Keratinocyte (primary cell): ENCODE measurements at regions not wholly inside any gene's neighbourhood (a gene's known extent, or its start where the extent isn't known, plus 50 kb on each side); places are given as distances from the start of the nearest gene placed in this dataset.

Experiments used
- DNase-seq: peaks from one replicate; pipeline ENCODE4 v3.0.0-alpha.2; 2011; ENCODE audit warnings: low read depth, missing footprints, low spot score
- FAIRE-seq: peaks from 2 replicates; lab custom pipeline; 2011; peaks lifted over from hg19 to GRCh38; lab: Jason Lieb, UNC
- H2AFZ ChIP-seq: 2 replicates; pipeline ENCODE4 v1.6.0; 2012; ENCODE audit warnings: low read length, control low read depth, inconsistent platforms; ENCODE audit not compliant: control insufficient read depth
- H3K27ac ChIP-seq: 2 replicates; pipeline ENCODE4 v1.5.1; 2011; ENCODE audit warnings: low read length; ENCODE audit not compliant: control insufficient read depth, insufficient read depth
- H3K27me3 ChIP-seq: 3 replicates; pipeline ENCODE4 v1.6.0; 2011; ENCODE audit warnings: low read length; ENCODE audit not compliant: control insufficient read depth, insufficient read depth; ENCODE audit errors: extremely low read depth
- H3K36me3 ChIP-seq, 2 experiments: 2 replicates in 1 of 2; 3 replicates in 1 of 2; pipeline ENCODE4 v1.5.1; 2011; ENCODE audit warnings: low read length in 2 of 2, mild to moderate bottlenecking in 1 of 2; ENCODE audit not compliant: control insufficient read depth in 2 of 2, insufficient read depth in 2 of 2; ENCODE audit errors: extremely low read depth in 1 of 2
- H3K4me1 ChIP-seq: 3 replicates; pipeline ENCODE4 v1.5.1; 2011; ENCODE audit warnings: low read length; ENCODE audit not compliant: control insufficient read depth, insufficient read depth; ENCODE audit errors: extremely low read depth
- H3K4me2 ChIP-seq: 3 replicates; pipeline ENCODE4 v1.6.0; 2011; ENCODE audit warnings: low read depth, low read length; ENCODE audit not compliant: control insufficient read depth, insufficient read depth; ENCODE audit errors: extremely low read depth
- H3K4me3 ChIP-seq, 3 experiments: fragments of 200-600 bp in 1 of 3; sonication (generic) in 1 of 3; 2 replicates in 2 of 3; 3 replicates in 1 of 3; pipeline ENCODE4 v1.5.1; 2011 to 2016; ENCODE audit warnings: low read length in 3 of 3, mild to moderate bottlenecking in 3 of 3, control low read depth in 2 of 3, inconsistent platforms in 1 of 3, low read depth in 1 of 3, mixed read lengths in 1 of 3, mixed run types in 1 of 3, moderate library complexity in 1 of 3; ENCODE audit not compliant: control insufficient read depth in 2 of 3, insufficient read depth in 2 of 3; ENCODE audit errors: extremely low read depth in 1 of 3
- H3K79me2 ChIP-seq: 2 replicates; pipeline ENCODE4 v1.6.0; 2012; ENCODE audit warnings: low read length; ENCODE audit not compliant: control insufficient read depth, insufficient read depth
- H3K9ac ChIP-seq: 3 replicates; pipeline ENCODE4 v1.6.0; 2011; ENCODE audit warnings: low read length; ENCODE audit not compliant: control insufficient read depth, insufficient read depth; ENCODE audit errors: extremely low read depth
- H3K9me1 ChIP-seq: 3 replicates; pipeline ENCODE4 v1.6.0; 2011; ENCODE audit warnings: low read length; ENCODE audit not compliant: control insufficient read depth, insufficient read depth; ENCODE audit errors: extremely low read depth
- H3K9me3 ChIP-seq: 2 replicates; pipeline ENCODE4 v1.5.1; 2012; ENCODE audit warnings: low read depth, low read length; ENCODE audit not compliant: control insufficient read depth
- H4K20me1 ChIP-seq: 3 replicates; pipeline ENCODE4 v1.6.0; 2011; ENCODE audit warnings: low read length; ENCODE audit not compliant: control insufficient read depth, insufficient read depth; ENCODE audit errors: extremely low read depth
- CTCF ChIP-seq, 3 experiments: IDR thresholded peaks in 1 of 3; conservative IDR thresholded peaks in 1 of 3; optimal IDR thresholded peaks in 1 of 3; 2 replicates in 2 of 3; 3 replicates in 1 of 3; pipeline versions ENCODE3 to v1.5.1; 2011; ENCODE audit warnings: low read length in 3 of 3, mild to moderate bottlenecking in 3 of 3, moderate library complexity in 2 of 3, control low read depth in 1 of 3, inconsistent platforms in 1 of 3; ENCODE audit not compliant: insufficient read depth in 2 of 3; ENCODE audit errors: extremely low read depth in 1 of 3
- EZH2 ChIP-seq: IDR thresholded peaks from one replicate; pipeline ENCODE4 v1.6.1; 2012; ENCODE audit warnings: inconsistent platforms, mild to moderate bottlenecking, low read length, moderate library complexity
- dilution Hi-C: fragments of 300-500 bp; cut with MboI; formaldehyde crosslinking; loops from one replicate; pipeline ENCODE4 v1.7.0; 2020; ENCODE audit warnings: low sequenced_read_pairs; ENCODE audit not compliant: extremely low pct_ligation_motif_present

GRCh38 chr1:5664081-5664768 is 328.0 kb downstream of the NPHP4 start:
- H3K9me3 ChIP-seq, result no peaks in the 10 kb centered on the region
- dilution Hi-C loops, result no loop called here

GRCh38 chr1:5662744-5663126 is 329.5 kb downstream of the NPHP4 start:
- TF ChIP-seq EZH2, result no peak
- TF ChIP-seq CTCF (optimal IDR thresholded peaks at IDR 0.05 in 1 of 3, IDR thresholded peaks at IDR 0.05 in 1 of 3, conservative IDR thresholded peaks at IDR 0.05 in 1 of 3; ENCODE audit: extremely low read depth in 1 of 3, insufficient read depth in 2 of 3, low read length in 3 of 3), result no peak
- FAIRE-seq (no peak), DNase-seq (no peak)
- peaks cover 13% of the 10 kb centered on the region for H3K4me1 ChIP-seq
- no peak overlapping the region for H3K27ac ChIP-seq
- H3K79me2 ChIP-seq, result no peaks in the 10 kb centered on the region
- H3K9ac ChIP-seq, result no peak overlapping the region
- dilution Hi-C loops, result no loop called here
- no peak overlapping the region for H3K4me3 ChIP-seq
- H2AFZ ChIP-seq, result no peak overlapping the region
- no peaks in the 10 kb centered on the region for H4K20me1 ChIP-seq
- H3K36me3 ChIP-seq, result no peaks in the 10 kb centered on the region
- H3K4me2 ChIP-seq, result no peak overlapping the region
- no peaks in the 10 kb centered on the region for H3K9me3 ChIP-seq
- no peaks in the 10 kb centered on the region for H3K27me3 ChIP-seq
- H3K9me1 ChIP-seq, result no peaks in the 10 kb centered on the region

More at GRCh38 chr1:5664081-5664768, 328.0 kb downstream of the NPHP4 start:
- no peaks in the 10 kb centered on the region for H3K9me1 ChIP-seq
- FAIRE-seq (no peak), DNase-seq (no peak)
- H3K4me1 ChIP-seq, result peaks cover 13% of the 10 kb centered on the region
- no peak overlapping the region for H3K4me2 ChIP-seq
- TF ChIP-seq CTCF (optimal IDR thresholded peaks at IDR 0.05 in 1 of 3, IDR thresholded peaks at IDR 0.05 in 1 of 3, conservative IDR thresholded peaks at IDR 0.05 in 1 of 3; ENCODE audit: extremely low read depth in 1 of 3, insufficient read depth in 2 of 3, low read length in 3 of 3) (no peak), EZH2 (no peak)
- no peak overlapping the region for H3K27ac ChIP-seq
- H2AFZ ChIP-seq, result no peak overlapping the region
- no peak overlapping the region for H3K9ac ChIP-seq
- H3K79me2 ChIP-seq, result no peaks in the 10 kb centered on the region
- H3K27me3 ChIP-seq, result no peaks in the 10 kb centered on the region
- H3K4me3 ChIP-seq, result no peak overlapping the region
- no peaks in the 10 kb centered on the region for H3K36me3 ChIP-seq
- no peaks in the 10 kb centered on the region for H4K20me1 ChIP-seq
